ENCODE measurements at regions not wholly inside any gene's neighbourhood (a gene's known extent, or its start where the extent isn't known, plus 50 kb on each side); places are given as distances from the start of the nearest gene placed in this dataset.

- Mint-ChIP-seq H3K4me3 (no peak overlapping the region), H3K36me3 (no peaks in the 10 kb centered on the region), H3K27ac (no peak overlapping the region), H3K9me3 (ENCODE audit: low read depth) (no peaks in the 10 kb centered on the region), H3K27me3 (peaks cover 23% of the 10 kb centered on the region), H3K4me1 (peaks cover 26% of the 10 kb centered on the region)
- no peak for ATAC-seq
- DNase-seq, result no peak
- CTCF ChIA-PET, result no interaction called here
Observed at GRCh38 chr10:129040377-129040776, 426.7 kb upstream of the MGMT start.

- Mint-ChIP-seq H3K27ac (no peak overlapping the region), H3K4me1 (peaks cover 12% of the 10 kb centered on the region), H3K27me3 (peaks cover 23% of the 10 kb centered on the region), H3K9me3 (ENCODE audit: low read depth) (no peaks in the 10 kb centered on the region), H3K36me3 (no peaks in the 10 kb centered on the region), H3K4me3 (no peak overlapping the region)
- ATAC-seq (no peak), DNase-seq (no peak)
- CTCF ChIA-PET, result no interaction called here
Observed at GRCh38 chr10:129041916-129042315, 425.1 kb upstream of the MGMT start.

GRCh38 chr10:129042776-129043595 is 424.1 kb upstream of the MGMT start:
- H3K36me3 Mint-ChIP-seq, result no peaks in the 10 kb centered on the region
- ATAC-seq (no peak), DNase-seq (no peak)
- H3K4me1 Mint-ChIP-seq, result peaks cover 5% of the 10 kb centered on the region
- CTCF ChIA-PET, result interaction anchor here (1.1 kb wide), 1 partner anchor 11 kb away, joined by 3 read pairs; no protein-coding TSS in a partner anchor
- H3K27ac Mint-ChIP-seq, result no peak overlapping the region
- no peak overlapping the region for H3K4me3 Mint-ChIP-seq
- peaks cover 23% of the 10 kb centered on the region for H3K27me3 Mint-ChIP-seq
- H3K9me3 Mint-ChIP-seq (ENCODE audit: low read depth), result no peaks in the 10 kb centered on the region

- Mint-ChIP-seq H3K27ac (no peak overlapping the region), H3K27me3 (peaks cover 19% of the 10 kb centered on the region), H3K4me3 (no peak overlapping the region), H3K9me3 (ENCODE audit: low read depth) (no peaks in the 10 kb centered on the region), H3K36me3 (no peaks in the 10 kb centered on the region), H3K4me1 (peaks cover 5% of the 10 kb centered on the region)
- DNase-seq (no peak), ATAC-seq (no peak)
- CTCF ChIA-PET, result interaction anchor here (1.1 kb wide), 1 partner anchor 12 kb away, joined by 3 read pairs; no protein-coding TSS in a partner anchor
Observed at GRCh38 chr10:129043691-129044090, 423.4 kb upstream of the MGMT start.

- H3K9me3 Mint-ChIP-seq (ENCODE audit: low read depth), result no peaks in the 10 kb centered on the region
- no peak overlapping the region for H3K4me3 Mint-ChIP-seq
- peaks cover 5% of the 10 kb centered on the region for H3K4me1 Mint-ChIP-seq
- CTCF ChIA-PET, result no interaction called here
- H3K27ac Mint-ChIP-seq, result no peak overlapping the region
- DNase-seq (no peak), ATAC-seq (no peak)
- H3K36me3 Mint-ChIP-seq, result no peaks in the 10 kb centered on the region
- H3K27me3 Mint-ChIP-seq, result peaks cover 14% of the 10 kb centered on the region
Observed at GRCh38 chr10:129045599-129045998, 421.4 kb upstream of the MGMT start.

GRCh38 chr10:129046065-129046681 is 420.9 kb upstream of the MGMT start:
- no peaks in the 10 kb centered on the region for H3K9me3 Mint-ChIP-seq (ENCODE audit: low read depth)

GRCh38 chr10:129046962-129047361 is 420.1 kb upstream of the MGMT start:
- H3K4me1 Mint-ChIP-seq, result peaks cover 5% of the 10 kb centered on the region
- H3K36me3 Mint-ChIP-seq, result no peaks in the 10 kb centered on the region
- no peak for ATAC-seq
- CTCF ChIA-PET, result no interaction called here
- H3K4me3 Mint-ChIP-seq, result no peak overlapping the region
- H3K27ac Mint-ChIP-seq, result no peak overlapping the region
- H3K9me3 Mint-ChIP-seq (ENCODE audit: low read depth), result no peaks in the 10 kb centered on the region
- H3K27me3 Mint-ChIP-seq, result peaks cover 15% of the 10 kb centered on the region
- no peak for DNase-seq

More at GRCh38 chr10:129046065-129046681, 420.9 kb upstream of the MGMT start:
- Mint-ChIP-seq H3K4me3 (no peak overlapping the region), H3K27ac (no peak overlapping the region), H3K27me3 (peaks cover 12% of the 10 kb centered on the region), H3K4me1 (peaks cover 5% of the 10 kb centered on the region), H3K36me3 (no peaks in the 10 kb centered on the region)
- ATAC-seq (no peak), DNase-seq (no peak)
- CTCF ChIA-PET, result no interaction called here

GRCh38 chr10:129047600-129047999 is 419.4 kb upstream of the MGMT start:
- Mint-ChIP-seq H3K4me3 (no peak overlapping the region), H3K9me3 (ENCODE audit: low read depth) (no peaks in the 10 kb centered on the region), H3K4me1 (peaks cover 5% of the 10 kb centered on the region), H3K36me3 (no peaks in the 10 kb centered on the region), H3K27ac (no peak overlapping the region), H3K27me3 (peaks cover 15% of the 10 kb centered on the region)
- CTCF ChIA-PET, result no interaction called here
- DNase-seq, result no peak
- no peak for ATAC-seq

GRCh38 chr10:129048513-129048912 is 418.5 kb upstream of the MGMT start:
- DNase-seq (no peak), ATAC-seq (no peak)
- Mint-ChIP-seq H3K27ac (no peak overlapping the region), H3K27me3 (peaks cover 9% of the 10 kb centered on the region), H3K9me3 (ENCODE audit: low read depth) (no peaks in the 10 kb centered on the region), H3K36me3 (no peaks in the 10 kb centered on the region), H3K4me1 (no peaks in the 10 kb centered on the region), H3K4me3 (no peak overlapping the region)
- CTCF ChIA-PET, result no interaction called here

- Mint-ChIP-seq H3K4me3 (no peak overlapping the region), H3K9me3 (ENCODE audit: low read depth) (no peaks in the 10 kb centered on the region), H3K27ac (no peak overlapping the region), H3K4me1 (no peaks in the 10 kb centered on the region), H3K36me3 (no peaks in the 10 kb centered on the region), H3K27me3 (peaks cover 7% of the 10 kb centered on the region)
- CTCF ChIA-PET, result no interaction called here
- DNase-seq (no peak), ATAC-seq (no peak)
Observed at GRCh38 chr10:129049501-129049900, 417.5 kb upstream of the MGMT start.

- Mint-ChIP-seq H3K4me1 (peaks cover 27% of the 10 kb centered on the region), H3K9me3 (ENCODE audit: low read depth) (no peaks in the 10 kb centered on the region), H3K27ac (no peak overlapping the region), H3K4me3 (no peak overlapping the region), H3K27me3 (peaks cover 23% of the 10 kb centered on the region), H3K36me3 (no peaks in the 10 kb centered on the region)
- CTCF ChIA-PET, result no interaction called here
- ATAC-seq, result no peak
- no peak for DNase-seq
Observed at GRCh38 chr10:129055225-129055624, 411.8 kb upstream of the MGMT start.

- Mint-ChIP-seq H3K4me1 (peaks cover 27% of the 10 kb centered on the region), H3K27me3 (peaks cover 29% of the 10 kb centered on the region), H3K27ac (no peak overlapping the region), H3K4me3 (no peak overlapping the region), H3K36me3 (no peaks in the 10 kb centered on the region), H3K9me3 (ENCODE audit: low read depth) (no peaks in the 10 kb centered on the region)
- DNase-seq (no peak), ATAC-seq (no peak)
- CTCF ChIA-PET, result no interaction called here
Observed at GRCh38 chr10:129055986-129056385, 411.1 kb upstream of the MGMT start.

GRCh38 chr10:129056734-129057689 is 410.0 kb upstream of the MGMT start:
- H3K36me3 Mint-ChIP-seq, result no peaks in the 10 kb centered on the region
- H3K4me1 Mint-ChIP-seq, result peaks cover 27% of the 10 kb centered on the region
- H3K27me3 Mint-ChIP-seq, result peaks cover 25% of the 10 kb centered on the region
- H3K9me3 Mint-ChIP-seq (ENCODE audit: low read depth), result no peaks in the 10 kb centered on the region
- H3K27ac Mint-ChIP-seq, result no peak overlapping the region
- ATAC-seq, result peak; percentile 17
- H3K4me3 Mint-ChIP-seq, result peak overlapping the region; percentile 29
- CTCF ChIA-PET, result interaction anchor here (1.1 to 1.7 kb wide), 2 partner anchors 19 to 25 kb away, joined by 3 to 8 read pairs; no protein-coding TSS in a partner anchor
- DNase-seq, result no peak
